SK-N-SH (cell line): ENCODE measurements at regions not wholly inside any gene's neighbourhood (a gene's known extent, or its start where the extent isn't known, plus 50 kb on each side); places are given as distances from the start of the nearest gene placed in this dataset.

Source experiments
- POLR2AphosphoS5 ChIP-seq: IDR thresholded peaks from 2 replicates; pipeline ENCODE4 v1.6.1; 2012; ENCODE audit warnings: low read depth, low read length
- TEAD4 ChIP-seq: IDR thresholded peaks from 2 replicates; pipeline ENCODE4 v1.4.0; 2012; ENCODE audit warnings: mild to moderate bottlenecking, borderline replicate concordance; ENCODE audit not compliant: insufficient read depth
- TF ChIP-seq, protein P1 (sequence below): IDR thresholded peaks from 2 replicates; pipeline ENCODE4 v1.4.0; 2012; ENCODE audit warnings: low read depth
- TF ChIP-seq, protein P2 (sequence below): IDR thresholded peaks from 2 replicates; pipeline ENCODE4 v1.4.0; 2012; ENCODE audit warnings: low read depth, borderline replicate concordance
- TF ChIP-seq, protein P3 (sequence below): fragments of 200-600 bp; sonication (generic); IDR thresholded peaks from 2 replicates; pipeline ENCODE4 v1.6.1; 2017; ENCODE audit warnings: antibody characterized with exemption, mild to moderate bottlenecking, moderate library complexity

DNA sequence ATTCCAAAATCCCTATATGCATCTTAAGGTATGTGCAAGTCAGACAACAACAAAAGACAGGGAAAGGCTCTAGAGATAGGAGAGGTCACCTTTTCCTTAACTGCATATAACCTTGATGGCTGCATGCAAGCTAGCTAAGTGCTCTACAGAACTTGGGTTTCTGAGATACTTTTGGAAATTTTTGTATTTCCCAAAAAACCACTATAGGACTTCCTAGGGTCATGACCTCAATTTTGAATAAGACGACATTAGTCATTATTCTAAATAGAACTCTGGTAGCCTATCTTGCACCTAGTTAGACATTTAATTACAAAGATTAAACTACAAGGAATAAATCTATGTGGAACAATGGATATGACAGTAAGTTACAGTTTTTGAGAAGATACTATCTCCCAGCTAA, 309.3 kb downstream of the BCAT1 start:
- TF ChIP-seq, protein P1, sequence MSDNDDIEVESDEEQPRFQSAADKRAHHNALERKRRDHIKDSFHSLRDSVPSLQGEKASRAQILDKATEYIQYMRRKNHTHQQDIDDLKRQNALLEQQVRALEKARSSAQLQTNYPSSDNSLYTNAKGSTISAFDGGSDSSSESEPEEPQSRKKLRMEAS, result no peak
- TF ChIP-seq POLR2AphosphoS5 (no peak), TEAD4 (no peak)
- TF ChIP-seq, protein P2, sequence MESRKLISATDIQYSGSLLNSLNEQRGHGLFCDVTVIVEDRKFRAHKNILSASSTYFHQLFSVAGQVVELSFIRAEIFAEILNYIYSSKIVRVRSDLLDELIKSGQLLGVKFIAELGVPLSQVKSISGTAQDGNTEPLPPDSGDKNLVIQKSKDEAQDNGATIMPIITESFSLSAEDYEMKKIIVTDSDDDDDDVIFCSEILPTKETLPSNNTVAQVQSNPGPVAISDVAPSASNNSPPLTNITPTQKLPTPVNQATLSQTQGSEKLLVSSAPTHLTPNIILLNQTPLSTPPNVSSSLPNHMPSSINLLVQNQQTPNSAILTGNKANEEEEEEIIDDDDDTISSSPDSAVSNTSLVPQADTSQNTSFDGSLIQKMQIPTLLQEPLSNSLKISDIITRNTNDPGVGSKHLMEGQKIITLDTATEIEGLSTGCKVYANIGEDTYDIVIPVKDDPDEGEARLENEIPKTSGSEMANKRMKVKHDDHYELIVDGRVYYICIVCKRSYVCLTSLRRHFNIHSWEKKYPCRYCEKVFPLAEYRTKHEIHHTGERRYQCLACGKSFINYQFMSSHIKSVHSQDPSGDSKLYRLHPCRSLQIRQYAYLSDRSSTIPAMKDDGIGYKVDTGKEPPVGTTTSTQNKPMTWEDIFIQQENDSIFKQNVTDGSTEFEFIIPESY, result no peak
- TF ChIP-seq, protein P3, sequence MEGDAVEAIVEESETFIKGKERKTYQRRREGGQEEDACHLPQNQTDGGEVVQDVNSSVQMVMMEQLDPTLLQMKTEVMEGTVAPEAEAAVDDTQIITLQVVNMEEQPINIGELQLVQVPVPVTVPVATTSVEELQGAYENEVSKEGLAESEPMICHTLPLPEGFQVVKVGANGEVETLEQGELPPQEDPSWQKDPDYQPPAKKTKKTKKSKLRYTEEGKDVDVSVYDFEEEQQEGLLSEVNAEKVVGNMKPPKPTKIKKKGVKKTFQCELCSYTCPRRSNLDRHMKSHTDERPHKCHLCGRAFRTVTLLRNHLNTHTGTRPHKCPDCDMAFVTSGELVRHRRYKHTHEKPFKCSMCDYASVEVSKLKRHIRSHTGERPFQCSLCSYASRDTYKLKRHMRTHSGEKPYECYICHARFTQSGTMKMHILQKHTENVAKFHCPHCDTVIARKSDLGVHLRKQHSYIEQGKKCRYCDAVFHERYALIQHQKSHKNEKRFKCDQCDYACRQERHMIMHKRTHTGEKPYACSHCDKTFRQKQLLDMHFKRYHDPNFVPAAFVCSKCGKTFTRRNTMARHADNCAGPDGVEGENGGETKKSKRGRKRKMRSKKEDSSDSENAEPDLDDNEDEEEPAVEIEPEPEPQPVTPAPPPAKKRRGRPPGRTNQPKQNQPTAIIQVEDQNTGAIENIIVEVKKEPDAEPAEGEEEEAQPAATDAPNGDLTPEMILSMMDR, result no peak
